Inferior parietal cortex (tissue), 1 donor: ENCODE measurements at regions not wholly inside any gene's neighbourhood (a gene's known extent, or its start where the extent isn't known, plus 50 kb on each side); places are given as distances from the start of the nearest gene placed in this dataset.
"Not testable (repeated sequence)": the region's sequence is repeated elsewhere in the genome, so short reads cannot be mapped to it uniquely, and the experiment has no call there.

Experiments used
- DNase-seq: peaks from one replicate; pipeline ENCODE4 v3.0.0-alpha.2; 2016; ENCODE audit errors: extremely low spot score

DNA sequence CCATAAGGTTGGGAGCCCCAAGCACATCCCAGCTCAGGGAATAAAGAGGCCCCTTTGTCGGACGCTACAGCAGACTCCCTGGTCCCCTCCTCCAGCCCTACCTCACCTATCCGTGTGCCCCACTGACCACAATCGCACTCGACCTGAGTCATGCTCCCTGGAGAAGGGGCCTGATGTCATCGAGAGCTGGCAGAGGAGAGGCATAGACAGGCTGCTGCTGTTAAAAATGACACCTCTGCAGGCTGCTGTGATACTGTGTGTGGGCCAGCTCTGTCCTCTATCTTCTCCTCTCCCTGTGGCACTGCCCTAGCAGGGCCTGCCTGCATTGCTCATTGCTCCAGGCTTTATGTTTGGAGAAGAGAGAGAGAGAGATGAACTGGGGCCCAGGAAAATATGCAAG lies 123.4 kb upstream of the SYT13 start:
- DNase-seq: no peak

DNA sequence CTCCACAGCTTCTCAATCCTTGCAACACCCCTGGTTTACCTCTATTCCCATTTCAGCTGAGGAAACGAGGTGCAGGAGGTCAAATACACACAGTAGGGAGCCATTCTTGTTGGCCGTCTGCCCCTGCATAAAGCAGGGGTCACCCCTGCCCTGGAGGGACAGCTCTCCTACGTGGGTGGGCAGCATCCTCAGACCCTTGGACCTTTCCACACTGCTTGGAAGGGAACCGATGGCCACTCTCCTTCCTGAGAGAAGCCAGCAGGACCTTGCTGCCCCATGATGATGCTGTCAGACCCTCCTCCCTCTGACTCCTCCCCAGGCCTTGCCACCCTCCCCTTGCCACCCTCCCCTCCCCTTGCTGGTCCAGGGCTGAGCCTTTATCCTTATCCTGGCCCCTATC lies 121.1 kb upstream of the SYT13 start:
- no peak for DNase-seq

DNA sequence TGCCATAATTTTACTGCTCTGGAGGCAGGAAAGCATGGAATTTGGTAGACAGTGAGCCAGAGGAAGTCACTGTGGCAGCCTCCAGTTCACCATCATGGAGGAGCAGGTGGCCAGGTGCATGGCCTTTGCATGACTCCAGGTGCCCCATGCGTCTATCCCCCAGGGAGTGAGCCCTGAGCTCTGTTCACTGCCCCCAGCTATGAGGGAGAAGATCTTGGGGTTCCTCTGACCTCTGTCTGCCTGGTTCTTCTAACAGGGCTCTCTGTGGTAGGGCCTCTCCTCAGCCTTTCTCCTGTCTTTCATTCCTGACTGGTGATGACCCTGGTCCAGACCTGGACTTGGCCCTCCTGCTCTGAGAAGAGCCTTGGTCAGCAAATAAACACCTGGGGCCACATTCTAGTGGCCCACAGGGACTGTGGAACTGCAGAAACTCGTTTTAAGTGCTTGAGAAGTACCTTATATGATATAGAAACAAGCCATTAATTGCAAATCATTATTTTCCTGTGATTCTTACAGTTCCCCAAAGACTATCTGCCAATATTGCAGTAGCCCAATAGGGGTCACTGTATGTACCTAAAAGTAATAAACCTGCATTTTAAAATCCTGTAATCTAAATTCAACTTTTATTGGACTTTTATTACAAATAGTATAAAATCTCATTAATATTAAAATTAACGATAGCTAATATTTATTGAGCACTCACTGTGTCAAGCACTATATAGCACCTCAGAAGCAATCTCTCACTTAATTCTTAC lies 120.0 kb upstream of the SYT13 start:
- DNase-seq: no peak

DNA sequence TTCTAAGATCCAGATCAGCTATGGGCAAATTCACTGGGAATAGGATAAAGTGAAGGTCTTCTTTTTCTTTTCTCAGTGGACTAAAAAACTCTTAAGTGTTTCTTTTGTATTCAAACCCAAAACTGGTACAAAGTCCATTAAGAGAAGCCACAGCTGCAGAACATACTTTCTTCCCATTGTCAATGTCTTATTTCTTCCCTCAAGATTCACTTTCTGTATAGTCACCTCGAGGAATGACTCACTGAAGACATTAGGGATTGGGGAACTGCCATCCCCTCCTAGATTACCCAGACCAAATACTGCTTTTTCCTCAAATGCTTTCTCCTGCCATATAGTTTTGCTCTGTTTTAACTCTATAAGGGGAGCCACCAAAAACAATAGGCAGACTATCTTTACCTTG lies 117.4 kb upstream of the SYT13 start:
- not testable (repeated sequence) for DNase-seq

DNA sequence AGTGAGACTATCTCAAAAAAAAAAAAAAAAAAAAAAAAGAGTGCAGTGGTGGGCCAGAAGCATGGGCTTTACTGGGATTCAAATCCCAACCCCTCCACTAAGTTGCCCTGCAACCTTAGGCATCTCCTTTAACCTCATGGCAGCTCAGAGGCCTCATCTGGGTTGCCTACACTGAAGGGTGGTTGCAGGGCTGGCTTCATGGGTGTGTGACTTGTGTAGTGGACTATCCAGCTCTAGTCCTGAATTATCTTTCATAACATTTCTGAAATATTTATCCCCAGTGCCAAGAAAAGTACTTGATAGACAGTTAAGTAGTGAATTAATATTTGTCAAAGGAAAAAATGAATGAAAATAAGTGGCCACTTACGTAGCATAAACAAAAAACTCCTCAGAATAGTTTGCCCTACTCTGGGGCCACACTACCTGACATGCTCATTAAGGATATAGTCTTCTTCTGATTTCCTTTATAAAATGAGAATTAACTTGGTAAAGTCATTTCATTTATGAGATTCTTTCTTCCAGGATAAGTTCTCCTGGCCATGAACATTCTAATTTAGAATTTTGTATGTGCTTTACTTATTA lies 116.0 kb upstream of the SYT13 start:
- no peak for DNase-seq

DNA sequence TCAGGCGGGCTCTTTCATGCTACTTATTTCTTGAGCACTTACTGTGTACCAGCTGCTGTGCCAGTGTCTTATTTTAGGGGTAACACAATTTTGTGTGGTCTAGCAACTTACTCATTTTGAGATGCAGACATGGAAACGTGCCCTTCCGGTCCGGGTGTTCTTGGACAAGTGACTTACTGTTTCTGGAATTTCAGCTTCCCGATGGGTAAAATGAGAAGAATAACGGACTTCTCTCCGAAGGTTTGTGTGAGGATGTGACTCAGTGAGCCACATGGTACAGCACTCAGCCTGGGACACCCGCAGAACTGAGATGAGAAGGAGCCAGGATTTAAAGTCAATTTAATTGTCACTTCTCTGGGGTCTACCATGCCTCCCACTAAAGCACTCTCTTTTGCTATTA lies 114.5 kb upstream of the SYT13 start:
- no peak for DNase-seq

DNA sequence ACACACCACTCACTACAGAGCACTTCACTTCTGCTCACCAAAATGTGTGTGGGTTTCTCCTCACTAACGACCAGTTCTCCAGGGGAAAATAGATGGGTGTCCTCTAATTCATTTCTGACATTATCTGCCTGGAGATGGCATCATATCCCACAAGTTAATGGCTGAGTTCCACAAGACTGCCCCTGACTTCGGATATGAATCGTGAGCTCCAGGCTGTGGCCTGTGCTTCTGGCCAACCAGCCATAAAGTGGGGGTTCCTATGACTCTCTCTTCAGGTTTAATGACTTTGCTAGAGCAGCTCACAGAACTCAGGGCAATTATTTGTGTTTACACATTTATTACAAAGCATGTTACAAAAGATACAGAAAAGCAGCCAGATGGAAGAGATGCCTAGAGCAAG lies 113.0 kb upstream of the SYT13 start:
- DNase-seq: no peak

DNA sequence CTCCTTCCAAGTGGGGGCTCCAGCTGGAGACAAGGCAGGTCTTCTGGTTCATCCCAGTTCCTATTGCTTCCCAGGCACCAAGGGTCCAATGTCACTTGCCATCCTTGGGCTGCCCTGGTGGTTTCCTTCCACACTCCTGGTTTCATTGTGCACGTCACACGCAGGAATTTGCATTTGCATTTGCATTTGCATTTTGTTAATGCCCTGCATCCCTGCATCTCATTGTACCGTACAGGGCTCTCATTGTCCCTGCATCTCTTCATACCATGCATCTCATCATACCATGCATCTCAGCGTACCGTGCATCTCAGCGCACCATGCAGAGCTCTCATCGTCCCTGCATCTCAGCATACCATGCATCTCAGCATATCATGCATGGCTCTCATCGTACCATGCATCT lies 112.2 kb upstream of the SYT13 start:
- DNase-seq: no peak

DNA sequence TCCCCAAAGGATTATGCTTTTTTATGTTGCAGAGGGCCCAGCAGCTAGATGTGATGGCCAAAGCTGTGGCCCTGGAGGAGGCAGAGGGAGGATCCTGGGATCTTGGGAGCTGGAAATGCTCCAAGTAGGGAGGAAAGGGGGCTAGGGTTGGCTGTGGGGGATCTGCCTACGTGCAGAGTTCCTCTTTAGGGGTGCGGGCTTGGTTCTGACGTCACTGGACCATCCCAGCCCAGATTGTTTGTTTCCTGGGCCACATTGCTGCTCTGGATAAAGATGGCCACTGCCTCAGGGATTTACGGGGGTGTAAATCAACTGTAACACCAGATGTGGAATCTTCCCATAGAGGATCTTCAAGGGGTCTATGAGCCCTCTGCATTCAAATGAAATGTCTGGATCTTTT lies 110.3 kb upstream of the SYT13 start:
- no peak for DNase-seq

DNA sequence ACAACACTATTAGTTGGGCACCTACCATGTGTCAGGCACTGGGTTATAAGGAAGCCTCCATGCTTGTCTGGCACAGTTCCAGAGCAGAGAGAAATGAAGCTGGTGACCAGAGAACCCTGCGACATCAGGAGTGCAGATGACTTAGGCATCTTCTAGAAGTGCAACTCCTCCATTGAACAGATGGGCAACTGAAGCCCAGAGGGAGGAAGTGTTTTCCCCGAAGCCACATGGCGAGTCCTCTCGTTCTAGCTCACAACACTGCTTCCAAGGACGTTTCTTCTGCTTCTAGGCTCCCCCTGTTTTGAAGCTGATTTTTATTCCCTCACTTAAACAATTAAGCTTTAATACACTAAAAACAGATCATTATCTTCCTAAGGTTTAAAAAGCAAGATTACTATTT lies 109.8 kb upstream of the SYT13 start:
- no peak for DNase-seq

DNA sequence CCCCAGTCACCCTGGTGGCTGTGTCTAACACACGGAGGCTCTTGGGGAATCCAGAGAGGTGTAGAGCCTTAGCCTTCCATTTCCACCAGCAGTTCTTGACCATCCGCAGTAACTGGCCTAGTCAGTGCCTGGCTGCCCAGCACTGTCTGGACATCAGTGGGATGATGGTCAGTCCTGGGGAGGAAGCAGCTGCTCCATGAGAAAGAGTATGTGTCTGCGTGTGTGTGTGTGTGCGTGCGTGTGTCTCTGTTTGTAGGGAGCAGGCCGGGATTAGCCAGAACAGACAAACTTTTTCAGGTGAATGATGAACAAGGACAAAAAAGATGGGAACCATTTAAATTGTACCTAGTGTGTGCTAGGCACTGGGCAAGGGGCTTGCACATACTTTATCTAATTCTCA lies 109.3 kb upstream of the SYT13 start:
- no peak for DNase-seq

DNA sequence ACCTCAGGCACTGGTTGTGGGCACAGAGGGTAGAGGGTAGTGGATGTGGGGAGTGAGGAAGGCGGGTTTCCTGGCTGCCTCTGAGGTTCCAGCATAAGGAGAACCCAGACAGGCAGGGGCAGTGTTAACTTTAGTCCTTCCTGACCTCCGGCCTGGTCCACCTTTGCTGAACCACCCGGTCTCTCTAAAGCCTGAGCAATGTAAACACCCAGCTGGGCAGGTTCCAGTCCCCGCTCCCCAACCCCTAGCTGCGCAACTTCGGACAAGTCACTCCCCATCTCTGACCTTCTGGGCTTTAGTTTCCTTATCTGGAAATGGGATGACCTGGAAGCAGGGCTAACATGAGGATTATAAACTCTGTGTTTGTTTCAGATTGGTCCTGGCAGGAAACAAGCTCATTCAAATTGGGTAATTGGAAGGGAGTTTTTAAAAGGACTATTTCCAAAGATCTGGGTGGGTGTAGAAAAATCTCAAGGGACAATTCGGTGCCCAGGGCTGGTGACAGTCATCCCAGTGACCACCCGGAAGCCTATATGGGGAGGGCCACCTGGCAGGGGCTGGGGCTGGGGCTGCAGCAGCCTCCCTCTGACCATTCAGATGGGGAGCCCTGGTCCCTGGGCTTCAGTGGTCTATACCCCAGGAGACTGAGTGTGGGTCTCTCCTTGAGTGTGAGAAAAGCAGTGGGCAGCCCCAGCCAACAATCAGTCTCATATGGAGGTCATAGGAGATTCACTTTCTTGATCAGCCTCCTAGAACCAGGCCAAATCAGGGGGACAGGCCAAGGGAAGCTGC lies 108.3 kb upstream of the SYT13 start:
- no peak for DNase-seq

DNA sequence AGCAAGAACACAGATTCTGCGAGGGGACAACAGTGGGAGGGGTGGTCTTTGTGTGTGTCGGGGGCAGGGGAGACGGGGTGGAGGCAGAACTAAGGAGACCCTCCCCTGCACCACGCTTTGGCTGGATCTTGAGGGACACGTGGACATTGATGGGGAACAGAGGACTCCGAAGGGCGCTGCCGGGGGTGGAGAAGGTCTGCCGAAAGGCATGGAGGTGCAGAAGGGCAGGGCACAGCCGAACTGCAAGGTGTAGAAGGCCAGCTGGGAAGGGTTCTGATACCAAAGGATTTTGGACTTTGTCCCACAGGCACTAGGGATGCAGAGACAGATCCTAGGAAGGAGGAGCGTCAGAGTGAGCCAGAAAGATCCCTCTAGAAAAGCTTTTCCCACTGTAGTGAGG lies 107.7 kb upstream of the SYT13 start:
- no peak for DNase-seq

DNA sequence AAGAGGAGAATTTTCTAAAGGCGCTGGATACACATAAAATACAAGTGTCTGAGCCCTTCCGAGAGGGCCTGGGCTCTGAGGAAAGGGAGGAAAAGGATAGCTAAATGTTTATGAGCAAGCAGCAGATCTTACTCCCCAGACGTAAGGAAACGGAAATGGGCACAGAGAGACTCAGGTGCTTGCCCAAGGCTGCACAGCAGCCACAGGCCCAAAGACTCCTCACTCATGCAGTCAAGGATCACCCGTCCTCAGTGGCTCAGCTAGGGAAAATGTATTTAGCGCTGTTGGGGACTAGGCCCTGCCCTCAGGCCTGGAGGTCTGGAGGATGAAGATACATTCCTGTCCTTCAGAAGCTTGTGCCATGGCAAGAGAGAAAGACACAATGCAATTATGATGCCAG lies 107.2 kb upstream of the SYT13 start:
- DNase-seq: no peak

DNA sequence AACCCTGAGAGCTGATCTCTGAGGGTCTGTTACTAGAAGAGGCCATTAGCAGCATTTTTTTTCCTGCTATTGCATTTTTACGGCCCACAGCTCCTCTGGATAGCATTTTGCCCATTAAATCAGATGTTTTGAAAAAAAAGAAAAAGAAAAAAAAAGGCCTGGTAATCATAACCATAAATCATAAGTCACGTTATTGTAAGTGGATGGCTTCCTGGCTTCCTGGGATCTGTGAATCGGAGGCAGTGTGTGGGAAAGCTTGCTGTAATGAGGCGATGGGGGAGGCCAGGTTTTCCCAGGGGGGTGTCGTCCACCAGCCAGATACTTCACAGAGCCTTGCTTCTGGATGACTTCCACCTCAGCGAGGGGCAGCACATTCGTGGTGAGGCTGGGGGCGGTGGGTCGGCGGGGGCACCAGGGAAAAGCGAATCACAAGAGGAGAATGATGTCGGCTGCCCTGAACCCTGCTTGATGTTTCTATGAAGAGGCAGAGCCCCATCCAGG lies 106.5 kb upstream of the SYT13 start:
- DNase-seq: no peak

DNA sequence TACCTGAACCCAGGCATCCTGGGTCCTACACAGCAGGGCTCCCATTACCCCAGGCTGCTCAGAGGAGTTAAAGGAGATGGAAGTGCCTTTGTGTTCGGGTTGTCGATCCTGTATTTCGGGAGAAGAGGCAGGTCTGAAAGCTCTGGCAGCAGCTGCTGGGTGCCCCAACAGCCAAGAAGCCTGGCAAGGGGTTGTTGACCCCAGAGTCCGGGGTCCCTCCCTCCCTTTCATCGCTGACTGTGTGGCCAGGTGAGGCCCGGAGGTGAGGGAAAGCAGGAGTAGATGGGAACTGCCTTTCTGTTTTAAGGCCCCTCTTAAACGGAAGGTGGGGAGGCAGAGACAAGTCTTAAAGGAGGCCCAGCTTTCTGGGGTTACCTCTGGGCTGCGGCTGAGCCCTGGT lies 106.0 kb upstream of the SYT13 start:
- DNase-seq: no peak

DNA sequence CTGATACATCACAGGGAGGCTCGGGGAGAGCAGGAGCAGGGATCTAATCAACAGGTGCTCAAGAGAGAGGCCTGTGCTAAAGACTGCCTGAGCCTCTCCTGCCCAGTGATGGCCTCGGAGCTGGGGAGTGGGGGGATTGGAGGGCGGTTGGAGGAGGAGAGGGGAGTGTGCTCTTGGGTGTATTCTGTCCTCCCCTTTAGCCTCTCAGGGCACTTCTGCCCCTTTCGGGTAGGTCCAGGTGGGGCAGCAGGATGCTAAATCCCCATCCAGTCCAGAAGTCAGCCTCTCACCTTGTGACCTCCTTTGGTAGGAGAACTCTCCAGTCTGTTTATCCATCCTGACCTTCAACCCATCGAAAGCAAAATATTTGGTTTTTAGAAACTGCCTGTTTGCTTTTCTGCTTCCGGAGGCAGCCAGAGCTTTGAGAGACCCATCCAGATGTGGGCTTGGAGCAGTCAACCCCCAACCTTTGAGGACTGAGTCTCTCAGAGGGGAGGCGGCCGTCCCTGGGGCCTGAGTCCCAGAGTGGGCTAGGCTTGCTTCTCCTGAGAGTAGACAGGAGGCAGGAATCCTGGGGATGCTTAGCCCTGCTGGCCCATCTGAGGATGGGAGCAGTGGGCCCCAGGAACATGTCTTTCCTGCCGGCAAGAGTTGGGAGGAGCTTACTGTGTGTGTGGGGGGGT lies 105.2 kb upstream of the SYT13 start:
- no peak for DNase-seq

DNA sequence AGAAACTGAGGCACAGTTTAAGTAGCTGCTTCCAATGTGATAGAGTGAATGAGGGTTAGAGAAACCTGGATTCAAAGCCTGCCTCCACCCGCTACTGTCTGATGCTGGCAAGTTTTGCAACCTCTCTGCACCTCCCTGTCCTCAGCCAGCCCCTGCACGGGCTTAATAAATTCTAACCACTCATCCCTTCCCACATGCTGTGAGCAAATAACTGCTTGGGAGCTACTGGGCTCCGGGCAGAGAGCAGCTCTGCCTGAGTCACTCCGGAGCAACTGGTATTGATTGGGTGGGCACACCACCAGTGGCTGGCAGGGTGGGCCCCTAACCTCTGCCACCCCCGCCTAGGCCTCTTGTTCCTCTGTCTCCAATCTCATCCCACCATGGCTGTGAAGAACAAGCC lies 104.3 kb upstream of the SYT13 start:
- no peak for DNase-seq

DNA sequence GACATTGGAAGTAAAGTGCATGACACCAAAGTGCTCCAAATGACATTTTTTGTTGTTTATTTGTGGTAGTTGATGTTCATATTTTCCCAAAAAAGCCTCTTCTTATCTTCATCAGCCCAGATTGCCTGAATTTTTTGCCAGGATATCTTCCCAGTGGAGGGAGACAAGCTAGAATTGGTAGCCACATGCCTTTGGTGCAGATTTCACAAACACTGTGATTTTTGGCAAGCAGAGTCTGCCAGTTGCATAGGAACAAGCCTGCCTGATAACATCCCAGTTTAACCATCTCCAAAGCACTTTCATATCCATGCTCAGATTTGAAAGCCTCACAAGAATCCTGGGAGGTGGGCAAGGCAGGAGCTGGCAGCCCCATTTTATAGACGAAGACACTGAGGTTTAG lies 102.3 kb upstream of the SYT13 start:
- DNase-seq: no peak

DNA sequence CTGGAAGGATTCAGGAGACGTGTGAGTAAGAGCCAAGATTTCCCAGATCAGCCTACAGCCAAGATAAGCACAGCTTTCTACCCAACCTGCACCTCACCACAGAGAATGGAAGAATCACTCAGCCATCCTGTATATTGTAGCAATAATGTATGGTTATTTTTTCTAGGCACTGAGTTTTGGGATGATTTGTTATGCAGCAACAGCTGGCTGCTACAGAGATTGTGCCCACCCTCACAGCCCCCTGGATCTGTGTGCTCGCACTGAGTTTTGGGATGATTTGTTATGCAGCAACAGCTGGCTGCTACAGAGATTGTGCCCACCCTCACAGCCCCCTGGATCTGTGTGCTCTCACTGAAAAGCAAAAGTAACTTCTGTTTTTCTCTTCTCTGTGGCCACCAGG lies 101.7 kb upstream of the SYT13 start:
- not testable (repeated sequence) for DNase-seq

DNA sequence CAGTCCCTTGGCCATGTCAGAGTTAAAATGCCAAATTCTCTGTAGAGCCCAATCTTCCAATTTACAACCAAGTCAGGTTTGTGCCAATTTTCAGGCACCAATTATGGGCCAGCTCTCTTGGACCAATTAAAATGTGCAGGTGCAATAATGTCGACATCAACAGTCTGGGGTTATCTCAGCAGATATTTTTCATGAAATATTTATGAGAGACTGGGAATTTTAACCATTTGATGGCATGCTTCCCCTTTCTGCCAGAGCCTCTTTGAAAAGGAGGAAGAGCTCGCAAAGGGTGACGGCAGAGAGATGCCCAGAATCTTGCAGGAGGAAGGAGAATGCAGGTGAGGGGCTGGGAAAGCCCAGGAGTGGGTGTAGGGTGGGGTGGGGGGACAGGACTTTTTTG lies 100.8 kb upstream of the SYT13 start:
- no peak for DNase-seq

DNA sequence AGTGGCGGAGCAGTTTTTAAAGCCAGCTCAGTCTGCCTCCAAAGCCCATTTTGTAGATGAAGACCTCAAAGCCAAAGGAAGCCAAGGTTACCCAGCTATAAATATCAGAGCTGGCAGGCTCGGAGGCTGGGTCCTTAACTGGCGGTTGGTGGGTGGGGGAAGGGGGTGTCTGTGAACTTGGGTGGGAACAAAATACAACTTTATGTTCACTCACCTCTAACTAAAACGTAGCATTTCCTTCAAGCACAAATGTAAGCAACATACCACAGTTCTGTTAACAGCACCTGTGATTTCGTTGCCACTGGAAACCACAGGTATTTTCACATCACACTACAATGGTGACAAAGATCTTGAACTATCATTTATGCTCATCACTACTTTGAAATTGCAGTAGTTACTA lies 99.7 kb upstream of the SYT13 start:
- DNase-seq: no peak
